ENCODE measurements at regions not wholly inside any gene's neighbourhood (a gene's known extent, or its start where the extent isn't known, plus 50 kb on each side); places are given as distances from the start of the nearest gene placed in this dataset.

DNA sequence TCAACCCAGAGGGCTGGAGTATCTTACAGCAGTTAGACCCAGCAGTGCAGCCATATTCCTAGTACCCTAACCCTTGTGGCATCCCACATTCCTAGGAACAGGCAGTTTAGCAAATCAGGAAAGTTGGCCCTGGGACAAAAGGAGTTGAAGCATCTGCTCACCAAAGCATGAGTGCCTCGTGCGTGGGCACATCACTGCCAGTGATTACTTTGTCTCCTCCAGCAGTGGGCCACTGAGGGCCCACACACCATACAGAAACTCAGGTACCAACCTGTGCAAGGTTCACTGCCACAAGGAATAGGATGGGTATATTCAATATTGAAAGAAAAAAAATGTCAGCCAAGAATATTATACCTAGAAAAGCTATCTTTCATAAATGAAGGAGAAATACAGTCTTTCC lies 227.5 kb upstream of the CNTN5 start:
- no peak for DNase-seq

DNA sequence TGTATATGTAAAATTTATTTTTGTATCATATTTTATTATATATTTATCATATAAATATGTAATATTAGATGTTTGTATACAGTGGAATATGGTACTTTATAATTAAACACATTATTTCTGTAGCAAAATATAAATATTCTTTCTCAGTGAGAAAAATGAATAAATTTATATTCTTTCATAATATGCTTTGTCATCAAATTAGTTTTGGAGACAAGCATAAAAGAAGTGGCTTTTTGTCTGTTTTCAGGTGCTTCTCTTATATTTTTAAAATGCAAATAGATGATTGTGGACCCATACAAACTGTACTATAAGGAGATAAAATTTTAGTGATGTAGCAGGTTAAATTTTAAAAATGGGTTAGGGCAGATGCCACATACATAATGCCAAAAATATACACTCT lies 222.4 kb upstream of the CNTN5 start:
- DNase-seq = no peak

DNA sequence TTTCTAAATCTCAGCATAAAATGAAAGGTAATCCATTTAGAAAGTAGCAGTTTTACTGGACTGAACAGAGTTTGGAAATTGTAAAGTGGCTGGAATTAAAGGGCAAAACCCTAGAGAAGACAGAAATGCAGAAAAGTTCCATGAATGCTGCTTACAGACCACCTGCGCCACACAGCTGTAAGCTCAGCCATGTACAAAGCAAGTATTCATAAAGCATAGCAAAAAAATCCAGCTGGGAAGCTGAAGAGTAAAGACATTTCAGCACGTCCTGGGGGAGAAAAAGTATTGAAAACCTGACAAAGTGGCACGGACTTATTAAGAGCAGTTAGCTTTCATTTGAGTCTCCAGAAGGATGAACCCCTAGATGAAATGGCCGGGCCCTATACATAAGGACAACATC lies 220.1 kb upstream of the CNTN5 start:
- no peak for DNase-seq

DNA sequence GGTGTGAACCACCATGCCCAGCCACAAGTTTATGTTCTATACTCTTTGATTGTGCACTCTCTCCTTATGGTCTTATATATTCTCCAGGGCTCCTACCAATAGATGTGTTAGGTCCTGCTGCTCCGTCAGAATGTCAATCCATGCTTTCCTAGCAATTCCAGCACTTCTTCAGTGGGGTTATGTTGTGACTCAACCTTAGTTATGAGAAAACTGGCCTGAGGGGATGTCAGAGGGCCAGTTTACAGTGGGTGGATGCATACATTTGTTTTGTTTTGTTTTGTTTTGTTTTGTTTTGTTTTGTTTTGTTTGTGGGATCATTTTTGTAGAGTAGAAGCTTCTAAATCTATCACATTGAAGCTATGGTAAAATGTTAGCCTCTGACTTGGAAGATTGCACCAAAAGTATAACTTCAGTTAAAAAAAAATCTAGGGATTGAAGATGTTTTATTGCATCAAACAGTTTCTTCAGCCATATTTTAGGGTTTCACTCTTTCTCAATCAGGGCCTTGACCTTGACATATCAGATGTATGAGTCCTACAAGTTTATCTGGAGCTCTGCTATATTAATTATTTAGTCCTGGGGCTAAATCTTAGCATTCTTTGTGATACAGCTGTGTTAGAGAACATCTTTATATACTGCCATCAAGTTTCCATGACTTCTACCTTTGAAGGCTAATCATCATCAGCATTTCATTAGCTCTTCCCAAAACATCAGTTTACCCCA lies 191.6 kb upstream of the CNTN5 start:
- no peak for DNase-seq

DNA sequence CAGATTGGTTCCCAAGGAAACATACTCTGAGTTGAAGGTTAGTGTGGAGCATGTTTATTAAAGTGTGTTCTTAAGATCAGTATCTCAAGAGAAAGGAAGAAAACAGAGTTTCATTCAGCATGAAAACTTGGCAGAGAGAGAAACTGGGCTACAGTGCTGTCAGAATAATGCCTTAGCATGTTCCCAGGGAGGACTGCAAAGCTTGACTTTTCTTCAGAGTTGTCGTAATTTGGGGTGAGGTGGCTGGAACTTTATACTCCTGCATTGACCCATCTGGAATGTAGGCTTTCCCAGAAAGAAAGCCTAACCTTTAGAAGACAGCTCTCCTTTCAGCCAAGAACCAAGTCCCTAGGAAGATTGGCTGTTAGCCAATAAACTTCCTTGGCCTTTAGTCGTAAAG lies 190.8 kb upstream of the CNTN5 start:
- DNase-seq = no peak

DNA sequence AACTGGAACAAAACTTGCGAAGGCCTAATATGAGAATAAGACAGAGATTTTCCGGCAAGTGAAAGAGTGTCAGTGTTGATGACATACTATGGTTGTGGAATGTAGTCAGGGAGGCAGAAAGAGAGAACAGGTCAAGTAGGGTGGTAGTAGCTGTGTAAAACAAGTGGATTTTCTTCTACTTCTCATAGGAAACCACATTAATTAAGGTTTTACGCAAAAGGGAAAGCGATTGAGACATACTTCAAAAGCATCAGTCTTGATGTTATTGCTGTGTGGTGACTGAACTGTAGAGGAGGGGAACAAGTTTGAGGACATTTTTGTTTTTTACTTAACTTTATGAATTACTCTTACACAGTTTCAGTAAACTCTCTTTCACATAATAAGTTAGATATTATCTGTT lies 186.0 kb upstream of the CNTN5 start:
- DNase-seq = no peak

DNA sequence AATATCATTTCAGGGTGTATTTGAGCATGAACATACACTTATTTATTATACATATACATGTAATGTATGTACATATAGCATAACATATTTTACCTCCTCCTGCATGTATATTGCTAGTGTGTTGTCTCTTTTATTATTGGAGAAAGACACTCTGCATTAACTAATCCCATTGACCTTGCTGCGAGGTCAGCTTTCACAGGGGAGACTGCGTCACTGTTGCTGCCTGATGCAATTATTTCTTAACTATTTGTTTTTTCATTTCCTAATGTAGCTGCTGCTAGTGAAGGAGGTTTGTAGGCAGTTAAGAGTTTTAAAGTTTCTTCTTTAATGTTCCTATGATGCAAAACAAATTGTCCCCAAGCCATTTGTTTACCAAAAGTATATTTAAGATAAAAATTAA lies 185.4 kb upstream of the CNTN5 start:
- no peak for DNase-seq

DNA sequence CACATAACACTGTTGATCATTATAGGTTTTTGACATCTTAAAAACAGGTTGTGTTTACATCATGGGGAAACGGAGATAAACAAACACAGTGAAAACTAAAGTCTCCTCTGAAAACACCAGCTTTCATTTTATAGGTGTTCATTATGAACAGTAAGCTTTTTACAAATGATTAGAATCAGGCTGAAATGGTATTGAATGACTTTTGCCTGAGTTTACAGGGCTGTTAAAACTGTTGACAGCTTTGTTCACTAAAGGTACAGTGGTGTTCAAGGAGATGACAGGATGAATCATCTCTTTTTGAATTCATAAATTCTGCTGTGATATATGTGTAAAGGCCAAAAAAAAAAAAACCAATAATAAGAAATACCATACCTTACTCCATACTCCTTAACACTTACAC lies 184.6 kb upstream of the CNTN5 start:
- DNase-seq = no peak

DNA sequence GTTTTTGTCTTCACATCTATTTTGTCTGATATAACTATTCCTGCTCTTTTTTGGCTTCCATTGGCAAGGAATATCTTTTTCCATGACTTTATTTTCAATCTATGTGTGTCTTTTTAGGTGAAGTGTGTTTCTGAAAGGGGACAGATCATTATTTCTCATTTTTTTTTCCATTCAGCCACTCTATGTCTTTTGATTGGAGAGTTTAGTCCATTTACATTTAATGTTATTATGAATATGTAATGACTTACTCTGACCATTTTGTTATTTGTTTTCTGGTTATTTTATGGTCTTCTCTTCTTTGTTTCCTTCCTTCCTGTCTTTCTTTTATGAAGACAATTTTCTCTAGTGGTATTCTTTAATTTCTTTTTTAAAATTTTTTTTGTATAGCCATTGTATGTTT lies 178.6 kb upstream of the CNTN5 start:
- DNase-seq = no peak

DNA sequence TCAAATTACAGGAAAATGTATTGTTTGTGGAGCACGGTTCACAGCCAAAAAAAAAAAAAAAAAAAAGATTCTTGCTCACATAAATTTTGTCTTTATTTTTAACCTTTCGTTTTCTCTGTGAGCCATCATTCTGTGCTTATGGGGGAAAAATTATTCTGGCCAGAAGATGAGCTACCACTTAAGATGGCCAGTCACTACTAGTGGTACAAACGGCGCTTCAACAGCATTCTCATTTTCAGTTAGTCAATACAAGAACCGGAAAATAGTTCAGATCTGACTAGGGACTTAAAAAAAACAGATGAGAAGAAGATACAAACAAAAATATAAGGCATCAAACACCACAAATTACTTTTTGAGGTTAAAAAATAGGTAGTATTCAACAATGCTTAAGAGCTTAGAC lies 158.6 kb upstream of the CNTN5 start:
- DNase-seq = no peak

DNA sequence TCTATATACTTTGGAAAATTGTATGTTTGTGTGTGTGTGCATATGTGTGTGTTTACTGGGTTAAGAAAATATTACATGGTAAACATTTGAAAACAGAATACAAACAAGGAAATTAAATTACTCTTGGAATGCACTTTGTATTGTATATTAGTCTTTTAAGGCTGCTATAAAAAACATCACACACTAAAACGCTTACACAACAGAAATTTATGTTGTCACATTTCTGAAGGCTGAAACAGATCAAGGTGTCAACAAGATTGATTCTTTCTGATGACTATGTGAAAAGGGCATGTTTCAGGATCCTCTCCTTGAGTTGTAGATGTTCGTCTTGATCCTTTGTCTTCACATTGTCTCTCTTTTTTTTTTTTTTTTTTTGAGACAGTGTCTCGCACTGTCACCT lies 149.1 kb upstream of the CNTN5 start:
- DNase-seq = no peak

DNA sequence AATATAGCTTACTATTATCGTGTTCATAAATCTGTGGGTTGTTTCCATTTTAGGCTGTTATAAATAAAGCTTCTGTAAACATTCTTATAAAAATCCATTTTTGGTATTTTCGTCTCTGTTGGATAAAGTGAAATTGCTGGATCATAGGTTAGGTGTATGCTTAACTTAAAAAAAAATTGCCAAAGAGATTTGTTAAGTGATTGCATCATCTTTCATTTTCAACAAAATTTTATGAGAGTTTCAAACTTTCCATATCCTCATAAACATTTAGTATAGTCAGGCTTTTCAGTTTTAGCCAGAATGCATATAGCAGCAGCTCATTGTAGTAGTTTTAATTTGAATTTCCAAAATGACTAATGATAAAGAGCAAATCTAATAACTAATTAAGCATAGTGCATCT lies 146.7 kb upstream of the CNTN5 start:
- no peak for DNase-seq

DNA sequence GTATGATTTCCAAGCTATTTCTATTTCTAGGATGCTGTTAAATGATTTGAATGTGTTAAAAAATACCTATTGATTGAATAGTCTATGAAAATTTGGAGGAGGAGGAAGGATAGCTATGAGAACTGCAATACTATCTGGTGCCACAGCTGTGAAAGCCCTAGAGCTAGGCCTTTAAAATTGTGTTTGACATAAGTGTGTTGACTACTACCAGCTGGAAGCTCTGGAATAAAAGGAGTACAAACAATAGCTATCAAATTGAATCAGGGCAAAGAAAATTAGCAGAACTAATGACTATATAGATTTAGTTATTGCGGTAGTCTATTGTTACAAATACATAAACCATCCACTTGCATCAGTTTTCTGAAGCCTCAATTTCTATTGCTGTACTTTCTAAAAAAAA lies 124.8 kb upstream of the CNTN5 start:
- peak; percentile 1 to 8 for DNase-seq

DNA sequence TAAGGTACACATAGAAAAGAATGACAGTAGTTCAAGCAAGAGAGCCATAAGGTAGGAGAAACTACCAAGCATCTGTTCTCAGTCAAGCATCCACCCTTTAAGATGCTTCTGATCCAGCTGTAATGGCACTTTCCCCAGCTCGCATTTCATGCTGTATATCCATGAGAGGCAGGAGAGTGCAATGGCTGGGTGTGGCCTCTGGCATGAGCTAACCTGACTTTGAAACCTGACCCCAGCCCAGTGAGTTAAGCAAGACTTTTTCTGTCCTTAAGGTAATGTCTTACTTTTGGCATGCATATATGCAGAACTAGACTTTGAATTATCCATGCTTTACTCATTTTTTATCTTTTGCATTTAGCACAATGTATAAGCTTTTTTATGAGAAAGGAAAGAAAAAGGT lies 79.8 kb upstream of the CNTN5 start:
- DNase-seq = no peak

DNA sequence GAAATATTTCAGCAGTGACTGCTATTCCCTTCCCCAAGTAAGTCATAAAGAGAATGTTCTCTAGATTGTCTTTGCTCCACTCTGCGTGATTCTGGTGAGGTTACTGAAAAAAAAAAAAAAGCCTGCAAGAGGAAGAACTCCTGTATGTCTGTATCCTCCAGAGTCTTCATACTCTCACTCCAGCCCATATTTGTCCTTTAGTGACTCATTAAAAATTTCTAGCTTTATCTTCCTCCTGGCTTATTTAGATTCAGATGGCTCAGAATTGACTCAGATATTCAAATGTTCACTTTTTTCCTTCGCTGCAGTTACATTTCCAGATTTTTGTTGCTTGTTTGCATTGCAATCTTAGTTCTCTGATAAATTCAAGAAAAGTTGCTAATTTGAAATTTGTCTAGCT lies 76.3 kb upstream of the CNTN5 start:
- DNase-seq = no peak

DNA sequence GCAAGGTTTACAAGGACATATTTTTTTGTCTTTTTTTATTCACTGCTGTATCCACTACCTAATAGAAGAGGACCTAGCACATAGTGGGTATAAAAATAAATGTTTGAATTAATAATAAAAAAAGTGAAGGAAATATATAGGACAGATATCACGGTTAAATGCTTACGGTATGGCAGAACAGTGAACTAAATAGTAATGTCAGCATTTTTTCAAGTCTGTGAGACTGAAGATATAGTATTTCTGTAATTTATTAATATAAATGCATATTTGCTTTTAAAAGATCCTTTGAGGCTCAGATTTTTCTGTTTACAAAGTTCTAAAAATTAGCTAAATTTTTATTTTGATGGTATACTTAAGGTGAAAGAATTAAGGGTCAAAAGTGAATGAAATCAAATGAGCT lies 68.6 kb upstream of the CNTN5 start:
- DNase-seq = no peak

DNA sequence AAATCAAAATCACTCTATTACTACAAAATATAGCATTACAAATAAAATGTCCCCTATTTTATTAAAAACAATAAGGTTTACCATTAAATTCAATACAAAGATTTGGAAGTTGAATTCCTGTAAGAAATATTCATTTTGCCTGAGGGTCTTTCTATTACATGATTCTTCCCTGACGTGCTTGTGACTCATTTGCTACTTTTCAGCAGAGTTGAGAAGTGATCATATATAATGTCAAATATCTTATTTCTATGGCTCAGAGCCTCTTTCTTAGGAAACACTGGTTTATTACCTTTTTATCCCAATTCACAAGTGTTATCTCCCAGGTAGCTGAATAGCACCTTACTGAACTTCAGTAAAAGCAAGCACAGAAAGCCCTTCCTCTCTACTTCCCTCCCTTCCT lies 65.2 kb upstream of the CNTN5 start:
- no peak for DNase-seq

DNA sequence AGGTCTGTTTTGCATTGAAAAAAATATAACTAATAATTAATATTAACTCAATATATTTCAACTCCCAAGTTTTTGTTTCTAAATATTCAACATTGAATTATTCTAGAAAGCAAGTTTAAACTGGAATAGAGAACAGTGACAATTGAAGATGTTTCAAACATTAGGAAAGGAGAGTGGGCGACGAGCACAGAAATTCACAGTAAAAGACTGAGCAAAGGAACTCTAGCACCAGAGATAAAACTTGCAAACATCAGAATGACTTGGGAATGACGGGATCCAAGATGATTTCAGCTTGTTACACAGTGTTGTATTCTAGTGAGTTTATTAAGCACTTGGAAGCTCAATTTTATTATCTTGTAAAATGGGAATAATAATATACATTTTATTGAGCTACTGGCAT lies 56.6 kb upstream of the CNTN5 start:
- DNase-seq = no peak

DNA sequence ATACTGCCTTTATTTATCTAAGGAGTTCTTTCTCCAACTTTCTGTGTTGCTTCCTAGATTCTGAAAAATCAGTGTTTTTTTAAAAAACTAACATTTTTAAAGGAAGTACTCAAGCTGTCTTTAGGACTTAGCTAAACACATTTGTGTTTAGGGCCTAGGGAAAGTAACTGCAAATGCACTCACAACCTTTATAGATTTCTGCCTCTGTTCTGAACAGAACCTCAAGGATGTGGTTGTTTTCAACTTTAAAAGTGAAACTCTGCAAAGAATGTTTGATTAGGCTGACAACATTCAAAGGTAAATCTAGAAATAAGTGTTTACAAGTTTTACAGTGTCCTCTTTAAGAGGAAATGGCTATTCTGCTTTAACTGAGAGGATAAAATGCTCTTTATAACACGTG lies 55.4 kb upstream of the CNTN5 start:
- no peak for DNase-seq

DNA sequence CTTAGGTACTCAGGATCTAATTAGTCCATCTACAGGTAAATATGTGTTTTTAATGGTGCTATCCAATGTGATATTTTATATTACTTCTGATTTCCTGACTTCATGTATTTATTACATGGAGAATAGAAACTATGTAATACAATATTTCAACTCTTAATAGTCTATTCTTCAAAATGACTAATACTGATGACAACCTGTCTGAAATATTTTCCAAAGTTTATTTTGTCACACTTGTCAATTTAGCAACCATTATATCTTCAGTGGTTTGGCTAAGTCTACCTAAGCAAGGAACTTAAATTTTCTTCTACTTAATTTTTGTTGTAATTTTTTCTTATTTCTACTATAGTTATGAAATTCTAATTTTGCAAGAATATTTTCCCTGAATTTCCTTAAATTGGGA lies 55.0 kb upstream of the CNTN5 start:
- DNase-seq = no peak

DNA sequence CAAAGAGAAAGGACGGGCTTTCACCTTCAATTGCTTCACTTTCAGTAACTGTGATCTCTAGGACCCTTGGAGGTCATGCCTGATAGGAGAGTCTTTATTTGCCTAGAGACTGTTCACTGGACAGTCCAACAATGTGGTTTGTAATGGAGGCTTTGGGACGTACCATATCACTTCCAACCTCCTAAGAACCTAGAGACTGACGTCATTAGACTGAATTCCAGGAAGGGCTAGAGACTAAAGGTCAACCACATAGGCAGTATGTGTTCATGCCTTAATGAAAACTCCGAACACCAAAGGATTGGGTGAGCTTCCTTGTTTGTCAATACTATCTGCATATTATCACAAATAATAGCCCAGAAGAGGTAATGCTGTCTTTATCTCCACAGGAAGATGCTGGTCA lies 53.7 kb upstream of the CNTN5 start:
- DNase-seq = no peak
